Neutrophil (primary cell): ENCODE measurements at regions not wholly inside any gene's neighbourhood (a gene's known extent, or its start where the extent isn't known, plus 50 kb on each side); places are given as distances from the start of the nearest gene placed in this dataset.

Experiments
- H3K27ac ChIP-seq: fragments of 200-600 bp; sonication (generic); 2 replicates; pipeline ENCODE4 v1.5.1; 2016; ENCODE audit warnings: mild to moderate bottlenecking, moderate library complexity
- H3K27me3 ChIP-seq: fragments of 200-600 bp; sonication (generic); 2 replicates; pipeline ENCODE4 v1.6.0; 2016; ENCODE audit warnings: mild to moderate bottlenecking
- H3K36me3 ChIP-seq: fragments of 200-600 bp; sonication (generic); 2 replicates; pipeline ENCODE4 v1.5.1; 2017
- H3K4me1 ChIP-seq, 2 experiments: fragments of 200-600 bp in 1 of 2; sonication (generic) in 1 of 2; 1 replicate in 1 of 2; 2 replicates in 1 of 2; pipeline versions ENCODE4 v1.5.1 to v1.6.1; 2013 to 2016; ENCODE audit warnings: low read depth in 1 of 2, low read length in 1 of 2, mild to moderate bottlenecking in 1 of 2, moderate library complexity in 1 of 2; ENCODE audit not compliant: control insufficient read depth in 1 of 2, insufficient read depth in 1 of 2
- H3K4me3 ChIP-seq, 2 experiments: fragments of 200-600 bp in 1 of 2; sonication (generic) in 1 of 2; 1 replicate in 1 of 2; 2 replicates in 1 of 2; pipeline ENCODE4 v1.5.1; 2013 to 2016; ENCODE audit warnings: low read depth in 1 of 2, low read length in 1 of 2, mild to moderate bottlenecking in 1 of 2, moderate library complexity in 1 of 2
- H3K9me3 ChIP-seq: fragments of 200-600 bp; sonication (generic); 2 replicates; pipeline ENCODE4 v1.5.1; 2016
- TF ChIP-seq, protein P1 (sequence below): fragments of 200-600 bp; sonication (generic); IDR thresholded peaks from 2 replicates; pipeline ENCODE4 v1.5.1; 2016; ENCODE audit warnings: antibody characterized with exemption

DNA sequence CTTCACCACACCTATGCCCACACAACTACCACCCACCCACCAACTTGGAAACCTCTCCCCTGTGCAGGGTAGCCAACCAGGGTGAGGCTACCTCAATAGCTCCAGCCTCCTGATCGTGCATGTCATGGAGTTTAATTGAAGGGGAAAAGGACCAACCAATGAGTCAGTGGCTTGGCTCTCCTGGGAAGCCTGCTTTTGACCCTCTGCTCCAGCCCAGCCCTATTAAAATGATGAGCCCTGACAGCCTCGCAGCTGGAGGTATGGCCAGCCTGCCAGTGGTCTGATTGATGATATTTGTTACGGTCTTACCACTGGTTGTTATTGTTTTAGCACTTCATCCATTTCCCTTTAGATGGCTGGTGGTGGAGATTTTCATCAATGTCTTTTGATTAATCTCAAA lies 280.4 kb downstream of the SH3GL2 start:
- Histone ChIP-seq H3K9me3 (no peaks in the 10 kb centered on the region), H3K27me3 (no peaks in the 10 kb centered on the region), H3K4me3 (no peak overlapping the region), H3K27ac (no peak overlapping the region), H3K4me1 (no peaks in the 10 kb centered on the region), H3K36me3 (no peaks in the 10 kb centered on the region)
- TF ChIP-seq, protein P1, sequence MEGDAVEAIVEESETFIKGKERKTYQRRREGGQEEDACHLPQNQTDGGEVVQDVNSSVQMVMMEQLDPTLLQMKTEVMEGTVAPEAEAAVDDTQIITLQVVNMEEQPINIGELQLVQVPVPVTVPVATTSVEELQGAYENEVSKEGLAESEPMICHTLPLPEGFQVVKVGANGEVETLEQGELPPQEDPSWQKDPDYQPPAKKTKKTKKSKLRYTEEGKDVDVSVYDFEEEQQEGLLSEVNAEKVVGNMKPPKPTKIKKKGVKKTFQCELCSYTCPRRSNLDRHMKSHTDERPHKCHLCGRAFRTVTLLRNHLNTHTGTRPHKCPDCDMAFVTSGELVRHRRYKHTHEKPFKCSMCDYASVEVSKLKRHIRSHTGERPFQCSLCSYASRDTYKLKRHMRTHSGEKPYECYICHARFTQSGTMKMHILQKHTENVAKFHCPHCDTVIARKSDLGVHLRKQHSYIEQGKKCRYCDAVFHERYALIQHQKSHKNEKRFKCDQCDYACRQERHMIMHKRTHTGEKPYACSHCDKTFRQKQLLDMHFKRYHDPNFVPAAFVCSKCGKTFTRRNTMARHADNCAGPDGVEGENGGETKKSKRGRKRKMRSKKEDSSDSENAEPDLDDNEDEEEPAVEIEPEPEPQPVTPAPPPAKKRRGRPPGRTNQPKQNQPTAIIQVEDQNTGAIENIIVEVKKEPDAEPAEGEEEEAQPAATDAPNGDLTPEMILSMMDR, result no peak

DNA sequence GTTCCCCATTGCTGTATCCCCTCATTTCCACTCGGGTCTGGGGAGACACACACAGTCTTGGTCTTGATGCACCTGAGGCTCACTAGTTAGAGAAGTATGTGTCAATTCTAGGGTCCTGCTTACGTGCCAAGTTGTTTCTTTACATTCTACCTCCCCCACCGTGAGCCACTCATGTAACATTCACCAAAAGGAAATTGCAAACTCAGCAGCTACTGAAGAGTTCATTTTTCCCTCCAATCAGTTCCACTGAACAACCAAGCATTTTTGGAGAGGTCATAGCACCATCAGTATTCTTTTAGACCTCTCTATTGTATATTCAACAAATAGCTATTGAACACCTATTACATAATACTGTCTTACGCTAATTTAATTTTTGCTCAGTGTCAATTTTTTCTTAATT lies 281.1 kb downstream of the SH3GL2 start:
- Histone ChIP-seq H3K9me3 (no peaks in the 10 kb centered on the region), H3K4me1 (no peaks in the 10 kb centered on the region), H3K27ac (no peak overlapping the region), H3K4me3 (no peak overlapping the region), H3K27me3 (no peaks in the 10 kb centered on the region), H3K36me3 (no peaks in the 10 kb centered on the region)
- TF ChIP-seq, protein P1, result no peak

DNA sequence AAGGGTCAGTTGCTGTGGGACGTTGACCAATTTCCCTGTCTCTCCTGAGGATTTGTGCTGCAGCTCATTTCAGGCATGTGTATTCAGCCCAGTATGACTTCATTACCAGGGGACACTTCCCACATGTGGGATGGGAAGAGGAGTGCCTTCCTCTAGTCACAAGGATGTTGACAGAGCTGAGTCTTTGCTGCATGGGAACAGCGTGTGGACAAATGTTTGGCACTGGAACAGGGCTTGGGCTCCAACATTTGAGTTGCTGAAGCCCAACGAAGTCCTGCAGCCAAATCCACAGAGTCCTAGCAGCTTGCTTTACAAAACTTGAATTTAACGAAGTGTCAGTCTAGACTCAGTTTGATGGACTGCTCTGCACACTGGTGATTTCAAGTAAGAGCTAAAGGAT lies 283.2 kb downstream of the SH3GL2 start:
- no peaks in the 10 kb centered on the region for H3K27me3 ChIP-seq
- no peak overlapping the region for H3K4me3 ChIP-seq
- no peaks in the 10 kb centered on the region for H3K9me3 ChIP-seq
- H3K27ac ChIP-seq, result no peak overlapping the region
- no peaks in the 10 kb centered on the region for H3K36me3 ChIP-seq
- H3K4me1 ChIP-seq, result no peaks in the 10 kb centered on the region
- TF ChIP-seq, protein P1, result no peak

DNA sequence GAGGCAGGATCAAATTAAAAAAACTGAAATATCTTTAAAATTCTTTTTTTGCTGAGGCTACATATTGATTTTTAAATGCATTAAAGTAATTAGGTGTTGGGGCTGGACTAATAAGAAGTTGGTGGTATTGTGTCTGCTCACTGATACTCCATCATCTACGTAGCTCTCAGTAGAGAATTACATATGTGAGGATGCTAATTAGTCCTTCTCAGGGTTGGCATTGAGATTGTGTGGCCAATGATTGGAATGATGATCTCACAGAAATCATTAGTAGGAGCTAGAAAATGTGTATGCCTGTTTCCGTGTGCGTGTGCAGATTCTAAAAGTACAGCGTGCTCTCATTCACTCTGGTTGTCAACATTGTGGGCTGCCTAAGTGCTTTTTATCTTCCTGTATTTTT lies 283.8 kb downstream of the SH3GL2 start:
- Histone ChIP-seq H3K4me1 (no peaks in the 10 kb centered on the region), H3K27me3 (no peaks in the 10 kb centered on the region), H3K36me3 (no peaks in the 10 kb centered on the region), H3K4me3 (no peak overlapping the region), H3K27ac (no peak overlapping the region), H3K9me3 (no peaks in the 10 kb centered on the region)
- TF ChIP-seq, protein P1, result no peak

DNA sequence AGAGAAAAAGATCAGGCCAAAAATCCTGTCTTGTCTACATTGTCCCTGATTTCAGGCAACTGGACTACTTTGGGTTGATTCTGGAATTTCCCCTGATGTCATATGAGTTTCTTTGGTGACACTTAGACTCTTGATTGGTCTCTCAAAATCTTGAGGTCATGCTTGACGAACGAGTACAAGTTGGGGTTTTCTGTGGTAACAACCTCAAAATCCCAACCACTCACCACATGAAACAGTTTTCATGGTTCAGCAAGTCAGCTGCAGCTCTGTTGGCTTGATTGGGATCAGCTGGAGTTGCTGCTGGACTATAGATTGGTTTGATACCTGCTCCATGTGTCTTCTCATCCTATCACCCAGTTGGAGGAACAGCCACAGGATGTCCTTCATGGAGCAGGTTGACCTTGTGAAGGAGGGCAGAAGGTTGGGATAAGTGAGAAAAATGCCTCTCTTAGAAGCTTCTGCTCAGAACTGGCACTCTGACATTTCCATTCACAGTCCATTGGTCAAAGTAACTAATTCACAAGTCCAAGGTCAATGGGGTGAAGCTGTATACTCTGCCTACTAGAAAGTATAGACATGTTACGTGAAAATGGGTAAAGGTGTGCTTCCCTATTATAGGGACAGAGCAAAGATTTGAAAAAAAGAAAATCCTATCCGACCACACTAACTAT lies 284.5 kb downstream of the SH3GL2 start:
- no peaks in the 10 kb centered on the region for H3K4me1 ChIP-seq
- no peaks in the 10 kb centered on the region for H3K27me3 ChIP-seq
- H3K27ac ChIP-seq, result no peak overlapping the region
- TF ChIP-seq, protein P1, result no peak
- no peaks in the 10 kb centered on the region for H3K36me3 ChIP-seq
- no peak overlapping the region for H3K4me3 ChIP-seq
- H3K9me3 ChIP-seq, result no peaks in the 10 kb centered on the region
